Activated gamma-delta T cell treated with anti-CD3 and anti-CD28 coated beads, Interleukin-2, amount 50 U/mL, for 16 hours (primary cell): ENCODE measurements at regions not wholly inside any gene's neighbourhood (a gene's known extent, or its start where the extent isn't known, plus 50 kb on each side); places are given as distances from the start of the nearest gene placed in this dataset.

Source experiments
- DNase-seq: peaks from one replicate; pipeline ENCODE4 v3.0.0-alpha.2; 2020; ENCODE audit warnings: low read depth

DNA sequence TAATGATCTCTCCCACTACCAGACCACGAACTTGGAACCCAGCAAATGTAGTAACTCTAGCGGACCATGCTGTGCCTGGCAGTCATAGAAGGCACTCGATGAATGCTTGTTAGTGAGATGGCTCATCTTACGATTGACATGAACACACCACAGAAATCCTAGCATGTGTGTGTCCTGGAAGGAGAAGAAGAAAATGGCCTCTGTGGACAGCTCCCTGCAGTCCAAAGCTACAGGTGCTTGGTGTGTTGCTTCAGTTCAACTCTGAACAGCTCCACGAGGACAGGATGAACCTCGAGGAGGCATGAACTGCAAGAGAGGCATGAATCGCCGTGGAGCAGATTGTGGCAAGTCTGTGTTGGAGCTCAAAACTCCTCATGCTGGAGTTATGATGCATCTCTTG is 93.5 kb downstream of the KLF6 start:
- no peak for DNase-seq

DNA sequence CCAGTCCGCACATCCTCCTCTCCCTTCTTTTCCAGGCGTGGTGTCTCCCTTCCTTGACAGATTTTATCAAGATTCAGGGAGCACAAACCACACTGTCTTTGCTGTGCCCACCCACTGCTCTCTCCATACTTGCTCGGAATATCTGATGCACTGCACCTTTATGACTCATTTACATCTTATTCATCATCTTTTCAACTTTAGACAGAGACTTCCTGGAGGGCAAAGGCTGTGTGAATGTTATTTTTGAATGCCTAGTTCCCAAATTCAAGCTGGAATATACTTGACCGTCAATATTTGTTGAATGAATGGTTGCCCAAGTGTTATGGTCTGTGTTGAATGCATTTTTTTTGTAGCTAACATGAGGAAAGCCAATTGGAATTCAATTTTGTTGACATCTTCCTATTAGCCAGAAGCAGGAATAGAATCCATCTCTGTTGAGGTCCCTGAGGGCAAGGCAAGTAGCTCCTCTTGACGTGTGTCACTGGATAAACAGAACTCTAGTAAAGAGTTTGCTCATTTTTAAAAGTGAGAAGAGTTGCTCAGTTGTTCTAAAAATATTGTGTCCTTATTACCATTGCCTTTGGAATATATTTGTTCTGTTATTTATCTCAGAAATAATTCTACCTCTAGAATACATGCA is 95.0 kb downstream of the KLF6 start:
- no peak for DNase-seq

DNA sequence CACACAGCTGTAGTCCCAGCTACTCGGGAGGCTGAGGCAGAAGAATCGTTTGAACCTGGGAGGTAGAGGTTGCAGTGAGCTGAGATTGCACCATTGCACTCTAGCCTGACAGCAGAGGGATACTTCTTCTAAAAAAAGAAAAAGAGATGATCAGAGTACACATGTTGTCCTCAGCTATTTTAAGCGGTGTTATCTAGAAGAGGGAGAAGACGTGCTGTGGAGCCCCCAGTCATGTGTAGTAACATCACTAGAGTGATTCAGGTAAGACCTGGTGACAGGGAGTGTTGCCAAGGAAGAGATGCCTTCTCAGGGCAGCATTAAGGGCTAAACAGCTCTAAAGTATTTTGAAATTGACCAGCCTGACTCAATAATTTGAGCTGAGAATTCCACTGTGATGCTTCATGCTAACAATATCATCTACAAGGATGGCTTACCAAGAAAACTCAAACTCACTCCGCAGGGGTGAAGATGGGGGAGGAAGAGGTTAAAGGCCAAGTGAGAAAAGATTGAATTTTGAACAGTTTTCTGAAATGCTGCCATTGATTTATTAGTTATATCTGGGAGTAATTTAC is 97.4 kb downstream of the KLF6 start:
- DNase-seq, result no peak

DNA sequence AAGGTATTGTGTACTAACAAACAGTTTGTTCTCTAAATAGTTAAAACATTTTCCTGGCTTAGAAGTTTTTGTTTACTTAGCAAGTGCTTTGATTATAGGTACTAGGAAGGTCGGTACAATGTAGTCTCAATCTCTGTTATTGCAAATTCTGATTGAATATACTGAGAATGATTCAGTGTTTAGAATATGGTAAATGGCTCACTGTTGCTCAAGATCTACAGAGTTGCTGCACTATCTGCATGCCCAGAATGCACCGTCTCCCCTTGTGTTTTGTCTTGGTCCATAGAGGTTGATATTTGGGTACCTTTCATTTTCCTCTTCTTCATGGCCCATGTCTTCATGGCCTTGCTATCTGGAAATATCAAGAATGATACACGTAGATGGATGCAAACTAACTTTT is 99.6 kb downstream of the KLF6 start:
- no peak for DNase-seq

DNA sequence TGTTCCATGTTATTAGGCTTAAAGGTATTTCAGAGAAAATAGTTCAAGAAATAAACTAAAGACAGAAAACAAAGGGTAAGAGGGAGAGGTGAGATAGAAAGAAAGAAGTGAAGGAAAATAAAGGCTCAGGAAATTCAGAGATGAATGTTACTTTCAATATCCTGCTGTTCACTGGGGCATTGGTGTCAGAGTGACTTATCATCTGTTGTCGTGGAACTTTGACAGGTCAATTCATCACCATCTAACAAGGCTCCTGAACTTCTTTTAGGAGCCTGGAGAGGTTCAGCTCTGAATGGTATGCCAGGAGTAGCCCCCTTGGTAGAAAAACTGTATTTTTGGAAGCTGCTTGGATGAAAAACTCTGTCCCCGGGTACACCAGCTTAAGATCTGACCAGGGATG is 100.1 kb downstream of the KLF6 start:
- no peak for DNase-seq

DNA sequence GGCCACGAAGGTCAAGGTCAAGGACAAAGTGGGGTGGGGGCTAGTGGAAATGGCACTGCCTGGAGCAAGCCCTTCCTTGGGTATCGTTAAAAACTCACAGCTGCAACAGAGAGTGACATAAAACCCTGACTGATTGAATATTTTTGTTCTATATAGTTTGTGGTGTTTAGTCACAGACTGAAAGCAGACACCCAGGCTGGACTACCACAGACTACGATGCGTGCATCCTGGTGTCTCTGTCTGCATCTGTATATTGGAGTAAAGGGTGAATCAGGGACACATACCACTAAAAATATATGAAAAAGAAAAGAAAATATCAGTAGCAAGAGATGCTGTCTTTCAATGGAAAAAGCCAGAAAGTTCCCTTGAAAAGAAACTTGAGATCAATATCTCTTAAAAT is 101.4 kb downstream of the KLF6 start:
- no peak for DNase-seq

DNA sequence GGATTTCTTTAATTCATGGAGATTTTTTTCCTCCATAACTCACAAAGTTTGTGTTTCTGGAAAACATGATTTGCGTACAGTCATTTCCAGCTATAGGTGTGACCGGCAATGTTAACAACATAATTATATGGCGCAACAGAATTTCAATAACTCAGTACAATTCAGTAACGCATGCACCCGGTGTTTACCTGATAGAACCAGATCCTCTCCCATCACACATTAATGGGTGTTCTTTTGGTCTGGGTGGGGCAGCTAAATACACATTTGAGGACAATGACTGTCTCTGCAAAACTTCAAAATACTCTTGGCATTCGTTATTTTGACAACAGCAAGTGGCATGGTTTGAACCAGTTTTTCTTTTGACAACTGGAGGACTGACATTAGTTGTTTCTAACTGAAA is 102.3 kb downstream of the KLF6 start:
- DNase-seq, result no peak

DNA sequence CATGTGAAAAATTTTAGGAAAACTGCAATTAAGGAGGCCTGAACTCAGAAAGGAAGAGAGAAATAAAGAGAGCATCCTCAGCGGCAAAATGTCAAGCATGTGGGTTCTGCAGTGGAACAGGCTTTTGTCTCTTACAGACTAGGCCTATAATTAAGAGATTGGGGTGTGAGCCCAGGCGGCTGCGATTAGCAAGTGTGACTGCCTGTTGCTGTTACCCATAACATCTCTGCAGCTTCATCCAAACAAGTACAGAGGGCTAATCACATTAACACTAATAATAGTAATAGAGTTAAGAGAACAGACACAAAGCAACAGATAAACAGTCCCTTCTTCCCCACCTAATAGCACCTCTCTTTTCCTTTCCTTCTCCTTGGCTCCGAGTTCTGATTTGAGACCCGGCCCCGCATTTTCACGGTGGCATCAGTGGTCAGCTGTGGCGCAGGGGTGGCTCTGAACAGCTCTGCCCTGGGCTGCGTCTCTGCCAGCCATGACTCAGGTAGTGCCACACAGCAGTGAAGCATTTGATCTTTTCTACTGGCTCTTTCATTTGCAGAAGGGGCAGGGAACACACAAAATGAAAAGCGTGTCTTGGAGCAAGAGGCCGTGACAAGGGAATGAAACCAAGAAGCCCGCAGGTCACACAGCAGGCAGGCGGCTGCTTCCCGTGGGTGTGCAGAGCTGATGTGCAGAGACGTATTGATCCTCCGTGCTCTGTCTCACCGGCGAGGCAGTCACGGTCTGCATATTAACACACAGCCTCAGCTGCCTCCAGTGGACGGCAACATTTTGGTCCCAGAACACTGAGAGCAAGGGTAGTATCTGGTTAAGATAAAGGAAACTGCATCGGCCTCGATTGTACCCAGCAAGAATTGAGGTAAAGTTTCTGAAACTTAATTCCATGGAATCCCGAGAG is 103.1 kb downstream of the KLF6 start:
- no peak for DNase-seq

DNA sequence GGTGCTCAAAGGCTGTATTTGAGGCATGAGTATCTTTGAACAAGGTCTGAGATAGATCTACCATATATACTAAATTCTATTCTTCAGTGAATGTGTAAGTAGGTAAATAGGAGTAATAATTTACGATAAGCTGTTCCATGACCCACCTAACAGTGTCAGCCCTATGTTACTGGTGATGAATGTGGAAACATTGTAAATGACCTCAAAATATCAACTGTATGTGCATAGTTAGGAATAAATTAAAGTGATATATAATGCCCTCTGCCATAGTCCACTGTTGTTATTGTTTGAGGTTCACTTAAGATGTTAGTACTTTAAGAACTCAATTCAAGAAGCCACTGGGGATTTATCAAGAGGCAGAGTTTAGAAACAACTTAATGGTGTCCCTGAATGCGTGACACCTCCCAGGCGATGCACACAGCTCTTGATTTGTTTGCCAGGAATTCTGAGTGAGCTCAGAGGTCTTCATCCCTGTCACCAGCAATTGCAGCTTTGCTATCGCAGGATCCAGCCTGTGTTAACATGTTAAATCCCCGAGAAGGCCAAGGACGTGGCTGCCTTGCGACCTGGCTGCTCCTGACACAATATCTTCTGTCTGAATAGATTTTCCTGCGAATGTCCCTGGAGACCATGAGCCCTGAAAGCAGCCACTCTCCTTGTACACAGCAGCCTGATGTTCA is 104.9 kb downstream of the KLF6 start:
- no peak for DNase-seq

DNA sequence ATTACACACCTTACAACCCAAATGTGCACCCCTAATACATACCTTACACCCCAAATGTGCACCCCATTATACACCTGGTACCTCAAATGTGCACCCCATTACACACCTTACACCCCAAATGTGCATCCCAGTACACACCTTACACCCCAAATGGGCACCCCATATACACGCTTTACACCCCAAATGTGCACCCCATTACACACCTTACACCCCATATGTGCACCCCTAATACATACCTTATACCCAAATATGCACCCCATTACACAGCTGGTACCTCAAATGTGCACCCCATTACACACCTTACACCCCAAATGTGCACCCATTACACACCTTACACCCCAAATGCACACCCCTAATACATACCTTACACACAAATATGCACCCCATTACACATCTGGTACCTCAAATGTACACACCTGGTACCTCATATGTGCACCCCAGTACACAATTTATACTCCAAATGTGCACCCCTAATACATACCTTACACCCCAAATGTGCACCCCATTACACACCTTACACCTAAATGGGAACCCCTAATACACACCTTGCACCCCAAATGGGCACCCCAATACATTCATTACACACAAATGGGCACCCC is 106.3 kb downstream of the KLF6 start:
- no peak for DNase-seq

DNA sequence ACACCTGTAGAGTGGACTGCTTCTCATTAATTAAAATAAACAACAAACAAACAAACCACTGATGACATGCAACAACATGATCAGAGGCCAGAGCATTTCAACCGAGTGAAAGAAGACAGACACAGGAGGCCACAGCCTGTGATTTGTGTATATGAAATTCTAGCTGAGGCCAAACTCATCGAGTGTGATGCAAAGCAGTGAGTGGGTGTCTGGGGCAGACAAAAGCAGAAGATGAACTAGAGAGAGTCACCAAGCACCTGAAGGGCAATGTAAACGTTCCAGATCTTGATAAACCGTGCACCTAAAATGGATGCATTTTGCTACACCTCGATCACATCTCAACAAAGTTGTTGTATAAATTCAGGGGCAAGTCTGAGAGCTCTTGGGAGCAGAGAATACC is 108.4 kb downstream of the KLF6 start:
- DNase-seq, result no peak

DNA sequence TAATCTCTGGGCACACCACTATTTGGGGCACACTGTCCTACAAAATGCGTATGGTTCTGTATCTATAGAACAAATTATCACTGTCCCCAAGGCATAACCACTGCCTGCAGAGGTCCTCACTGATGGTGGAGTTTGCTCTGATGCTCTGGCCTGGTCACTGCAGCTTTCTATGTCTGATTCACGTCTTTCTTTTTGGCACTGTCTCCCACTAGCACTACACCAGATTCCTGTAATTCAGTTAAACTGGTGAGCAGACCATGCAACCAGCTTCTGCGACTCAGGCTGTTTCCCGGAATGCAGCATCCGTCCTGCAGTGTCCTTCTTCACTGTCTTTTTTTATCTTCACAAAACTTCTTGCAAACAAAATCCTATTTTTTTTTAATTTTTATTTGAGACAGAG is 112.8 kb downstream of the KLF6 start:
- no peak for DNase-seq

DNA sequence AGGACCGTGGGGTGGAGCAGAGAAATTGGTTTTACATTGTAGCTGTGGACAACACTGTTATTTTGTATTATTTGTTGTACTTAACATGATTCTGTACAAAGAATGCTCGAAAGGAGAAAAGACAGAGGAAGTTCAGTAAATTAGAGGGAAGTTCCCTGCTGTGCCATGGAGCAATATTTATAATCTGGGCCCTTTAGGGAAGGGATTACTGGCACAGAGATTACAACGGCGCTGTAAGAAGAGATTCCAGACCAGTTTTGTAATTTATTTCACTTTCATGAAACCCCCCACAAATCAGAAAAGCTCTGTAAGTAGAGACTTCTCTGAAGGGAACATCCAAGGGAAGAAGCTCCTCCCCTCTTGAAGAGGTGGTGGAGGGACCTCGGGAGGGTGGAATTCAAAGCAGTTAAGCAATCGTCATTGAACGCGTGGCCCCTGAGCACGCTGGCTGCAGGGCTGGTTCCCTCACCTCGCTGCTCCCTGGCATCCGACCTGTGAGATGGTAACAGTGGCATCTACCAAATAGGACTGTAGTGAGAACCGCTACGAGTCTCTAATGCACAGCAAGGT is 113.5 kb downstream of the KLF6 start:
- DNase-seq, result no peak

DNA sequence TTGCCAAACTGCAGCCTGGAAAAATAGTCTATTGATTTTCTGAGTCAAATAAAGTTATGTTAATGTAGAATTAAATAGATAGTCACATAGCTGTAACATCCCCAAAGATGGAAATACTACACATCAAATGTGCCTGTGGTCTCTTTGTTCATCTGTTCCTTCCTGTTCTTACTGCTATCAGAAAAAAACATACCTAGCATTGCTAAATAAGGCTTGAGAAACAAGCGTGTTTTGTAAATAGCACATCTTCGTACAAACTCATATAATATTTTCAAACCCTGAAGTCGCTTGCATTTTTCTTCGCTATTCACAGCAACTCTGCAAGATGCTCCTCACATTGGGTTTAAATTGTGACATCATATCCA is 116.1 kb downstream of the KLF6 start:
- DNase-seq, result no peak

DNA sequence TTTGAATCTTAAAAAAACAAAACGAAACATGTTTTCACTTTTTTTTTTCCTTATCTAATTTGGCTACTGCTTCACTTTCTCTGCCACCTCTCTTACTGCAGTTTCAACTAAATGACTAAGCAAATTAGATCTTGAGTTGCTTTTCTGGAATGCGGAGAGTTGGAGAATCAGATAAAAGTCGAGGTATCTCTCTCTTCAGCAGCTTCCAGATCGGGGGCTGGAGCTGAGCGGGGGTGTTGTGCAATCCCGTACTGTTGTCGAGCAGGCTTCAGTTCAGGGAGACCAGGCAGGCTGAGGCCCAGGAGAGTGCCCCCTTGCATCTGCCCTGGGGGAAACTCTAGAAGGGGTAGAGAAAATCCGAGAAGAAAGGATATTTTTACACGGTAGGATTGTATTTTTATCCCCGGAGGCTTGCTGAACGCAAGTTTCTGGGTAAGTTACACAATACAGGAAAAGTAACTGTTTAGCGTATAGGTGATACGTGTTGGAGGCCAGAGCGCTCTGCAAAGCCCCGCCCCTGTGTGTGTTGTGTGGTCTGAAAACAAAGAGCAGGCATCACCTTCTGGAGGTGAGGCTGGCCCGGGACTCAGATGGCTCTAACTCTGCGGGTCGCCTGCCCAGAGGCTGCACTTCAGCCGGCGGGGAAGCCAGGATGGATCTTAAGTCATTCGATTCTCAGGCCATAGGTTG is 116.6 kb downstream of the KLF6 start:
- peak; percentile 52 for DNase-seq

DNA sequence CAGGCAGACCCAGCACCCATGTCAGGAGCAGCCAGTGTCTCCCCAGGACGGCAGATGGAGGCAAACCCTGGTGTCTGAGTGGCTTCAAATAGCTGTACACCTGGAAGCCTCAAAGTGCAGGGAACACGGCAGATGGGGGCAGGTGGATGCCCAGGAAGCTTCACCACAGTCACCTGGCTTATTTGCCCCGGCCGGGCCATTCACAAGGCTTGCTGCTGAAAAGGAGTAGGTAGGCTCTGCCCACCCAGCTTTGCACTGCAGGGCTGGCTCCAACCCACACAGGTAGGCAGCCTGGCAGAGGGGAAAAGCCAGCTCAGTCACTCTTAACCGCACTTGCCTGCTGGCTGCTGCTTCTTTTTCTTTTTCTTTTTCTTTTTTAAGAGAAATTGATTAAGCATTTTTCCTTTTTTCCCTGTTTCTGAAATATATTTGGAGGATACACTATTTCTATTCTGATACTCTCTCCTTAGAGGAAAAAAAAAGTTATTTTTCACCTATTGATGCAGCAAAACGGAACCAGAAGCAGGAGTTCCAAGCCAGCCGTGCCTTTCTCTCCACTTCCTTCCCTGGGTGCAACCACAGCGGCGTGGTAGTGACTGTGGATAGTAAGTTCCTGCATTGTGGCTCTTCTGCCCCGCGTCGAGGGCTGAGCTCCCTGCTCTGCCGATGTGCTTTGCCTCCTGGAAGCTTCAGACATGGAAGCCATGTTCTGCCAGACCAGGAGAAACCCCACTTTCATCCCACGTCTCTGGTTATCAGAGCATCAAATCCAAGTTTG is 118.3 kb downstream of the KLF6 start:
- DNase-seq, result peak; percentile 19

DNA sequence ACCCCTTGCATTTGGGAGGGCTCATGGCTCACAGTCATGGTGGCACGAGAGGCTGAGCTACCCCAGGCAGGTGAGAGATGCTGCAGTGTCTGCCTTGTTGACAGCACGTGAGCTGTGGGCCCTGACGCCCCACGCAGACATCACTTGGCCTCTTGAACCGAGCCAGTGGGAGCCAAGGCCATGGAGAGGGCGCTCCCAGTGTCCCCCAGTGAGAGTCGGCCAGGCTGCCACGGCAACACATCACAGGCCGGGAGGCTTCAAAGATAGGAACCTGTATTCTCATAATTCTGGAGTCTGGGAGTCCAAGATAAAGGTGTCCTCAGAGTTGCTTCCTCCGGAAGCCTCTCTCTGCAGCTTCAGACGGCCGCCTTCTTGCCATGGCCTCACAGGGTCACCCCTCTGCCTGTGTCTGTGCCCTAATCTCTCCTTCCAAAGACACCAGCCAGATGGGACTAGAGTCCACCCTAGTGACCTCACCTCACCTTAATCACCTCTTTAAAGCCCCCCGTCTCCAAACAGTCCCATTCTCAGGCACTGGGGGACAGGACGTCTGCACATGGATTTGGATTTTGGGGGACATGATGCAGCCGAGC is 119.6 kb downstream of the KLF6 start:
- DNase-seq, result no peak

DNA sequence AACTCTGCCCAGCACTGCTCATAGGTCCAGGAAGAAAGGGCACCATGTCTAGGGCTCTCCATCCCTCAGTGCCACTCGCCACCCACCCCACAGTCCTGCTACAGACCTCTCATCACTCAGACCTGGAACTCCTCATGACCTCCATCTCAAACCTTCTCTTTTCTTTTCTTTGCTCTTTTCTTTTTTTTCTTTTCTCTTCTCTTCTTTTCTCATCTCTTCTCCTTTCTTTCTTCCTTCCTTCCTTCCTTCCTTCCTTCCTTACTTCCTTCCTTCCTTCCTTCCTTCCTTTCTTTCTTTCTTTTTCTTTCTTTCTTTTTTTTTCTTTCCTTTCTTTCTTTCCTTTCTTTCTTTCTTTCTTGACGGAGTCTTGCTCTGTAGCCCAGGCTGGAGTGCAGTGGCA is 122.2 kb downstream of the KLF6 start:
- no peak for DNase-seq

DNA sequence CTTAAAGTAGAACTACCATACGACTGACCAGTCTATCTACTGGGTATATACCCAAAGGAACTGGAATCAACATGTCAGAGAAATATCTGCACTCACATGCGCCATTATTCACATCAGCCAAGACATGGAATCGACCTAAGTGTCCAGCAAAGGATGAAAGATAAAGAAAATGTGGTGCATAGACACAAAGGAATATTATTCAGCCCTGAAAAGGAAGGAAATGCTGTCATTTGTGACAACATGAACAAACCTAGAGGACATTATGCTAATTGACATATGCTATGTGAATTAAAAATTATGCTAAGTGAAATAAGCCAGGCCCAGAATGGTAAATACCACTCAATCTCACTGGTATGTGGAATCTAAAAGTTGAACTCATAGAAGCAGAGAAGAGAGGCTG is 123.7 kb downstream of the KLF6 start:
- no peak for DNase-seq

DNA sequence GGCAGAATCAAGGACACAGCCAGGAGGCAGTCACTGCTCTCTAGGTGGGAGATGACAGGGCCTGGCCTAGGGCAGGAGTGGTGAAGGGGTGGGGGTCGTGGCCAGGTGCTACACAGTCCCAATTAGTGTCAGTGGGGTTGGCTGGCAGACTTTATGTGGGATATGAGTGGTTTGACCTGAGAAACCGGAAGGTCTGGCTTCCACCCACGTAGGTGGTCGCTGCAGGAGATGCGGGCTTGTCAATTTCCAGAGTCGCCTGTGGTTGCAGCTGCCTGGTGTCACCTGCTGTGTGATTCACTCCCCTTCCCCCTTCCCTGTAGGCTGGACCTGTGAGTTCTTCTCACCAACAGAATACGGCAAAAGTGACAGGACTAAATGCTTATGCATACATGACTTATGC is 124.3 kb downstream of the KLF6 start:
- DNase-seq, result no peak
